ENCODE measurements at regions not wholly inside any gene's neighbourhood (a gene's known extent, or its start where the extent isn't known, plus 50 kb on each side); places are given as distances from the start of the nearest gene placed in this dataset.

- TF ChIP-seq CTCF (conservative IDR thresholded peaks at IDR 0.05) (no peak), EZH2 (IDR thresholded peaks at IDR 0.05; ENCODE audit: low read depth) (no peak)
Observed at GRCh38 chr2:53536583-53537361, 230.8 kb upstream of the CHAC2 start.

All from PC-9 (cell line).